ENCODE measurements at regions not wholly inside any gene's neighbourhood (a gene's known extent, or its start where the extent isn't known, plus 50 kb on each side); places are given as distances from the start of the nearest gene placed in this dataset.
A peak's percentile ranks its signal among the peaks of the same experiment; 100 is the strongest.

DNA sequence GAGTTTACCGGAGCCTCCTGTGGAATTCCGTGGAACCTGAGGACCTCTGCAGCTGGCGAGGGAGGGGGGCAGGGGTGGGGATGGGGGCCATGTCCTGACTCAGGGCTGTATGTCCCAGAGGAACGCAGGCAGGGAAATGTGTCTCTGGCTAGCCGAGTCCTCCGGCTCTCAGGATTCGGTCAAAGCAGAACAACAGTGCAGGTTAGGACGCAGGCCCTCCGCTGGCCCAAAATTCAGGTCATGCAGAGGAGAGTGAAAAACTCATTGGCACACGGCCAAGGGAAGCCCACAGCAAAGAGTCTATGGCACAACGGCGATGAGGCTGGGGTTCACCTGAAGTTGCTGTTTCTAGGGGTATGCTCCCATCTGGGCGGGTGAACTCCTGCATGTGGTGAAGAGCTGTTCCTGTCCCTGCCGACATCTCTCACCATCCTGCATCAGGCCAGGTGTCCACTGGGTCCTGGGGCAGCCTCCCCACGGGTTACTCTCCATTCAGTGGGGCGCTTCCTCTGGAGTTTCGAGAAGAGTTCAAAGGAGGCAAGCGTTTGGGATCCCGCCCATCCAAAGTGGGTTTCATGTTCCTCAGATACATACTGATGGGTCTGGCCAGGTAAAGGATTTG lies 1055.3 kb downstream of the BRD1 start:
- ChIA-PET POLR2A (no interaction called here), CTCF (no interaction called here)
- DNase-seq = no peak

DNA sequence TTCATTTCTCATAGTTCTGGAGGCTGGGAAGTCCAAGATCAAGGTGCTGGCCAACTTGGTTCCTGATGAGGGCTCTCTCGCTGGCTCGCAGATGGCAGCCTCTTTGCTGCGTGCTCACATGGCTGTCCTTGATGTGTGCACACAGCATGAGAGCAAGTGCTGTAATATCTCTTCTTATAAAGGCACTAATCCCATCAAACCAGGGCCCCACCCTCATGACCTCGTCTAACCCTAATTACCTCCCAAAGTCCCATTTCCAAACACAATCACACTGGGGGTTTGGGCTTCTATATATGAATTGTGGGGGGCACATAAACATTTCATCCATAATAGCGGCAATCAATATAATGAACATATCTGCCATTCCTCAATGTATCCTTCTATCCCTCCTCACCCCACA lies 1062.1 kb downstream of the BRD1 start:
- POLR2A ChIA-PET = no interaction called here
- 92% methylated on average over 3 of the region's 5 CpGs for WGBS (ENCODE audit: insufficient coverage)
- CTCF ChIA-PET = interaction anchor here in 1 of 2 donors (0.6 kb wide), 1 partner anchor 964 kb away, joined by 3 read pairs; no protein-coding TSS in a partner anchor

More for the DNA sequence above, 1055.3 kb downstream of the BRD1 start:
- Histone ChIP-seq H3K27ac (ENCODE audit: low read length) (no peak overlapping the region), H3K9me3 (no peaks in the 10 kb centered on the region), H3K4me1 (ENCODE audit: control insufficient read depth in 1 of 2, extremely low read depth in 1 of 2, insufficient read depth in 2 of 2, low read length in 2 of 2) (no peaks in the 10 kb centered on the region), H3K36me3 (ENCODE audit: control insufficient read depth in 2 of 2, extremely low read depth in 1 of 2, insufficient read depth in 1 of 2, low read length in 1 of 2) (no peaks in the 10 kb centered on the region), H3K4me3 (ENCODE audit: control insufficient read depth in 1 of 2, extremely low read depth in 1 of 2, low read length in 1 of 2) (no peak overlapping the region), H3K27me3 (replicated peaks in 1 of 2; ENCODE audit: control insufficient read depth in 2 of 2, extremely low read depth in 1 of 2, insufficient read depth in 2 of 2, low read length in 1 of 2) (peaks cover 0 to 10% of the 10 kb centered on the region in 2 experiments)
- Mint-ChIP-seq H3K4me1 (no peaks in the 10 kb centered on the region), H3K4me3 (no peak overlapping the region), H3K9me3 (peaks cover 7 to 14% (median 13%) of the 10 kb centered on the region in 3 donors), H3K27ac (no peak overlapping the region), H3K27me3 (peaks cover 4 to 21% of the 10 kb centered on the region in 2 donors), H3K36me3 (no peaks in the 10 kb centered on the region)
- WGBS (ENCODE audit: insufficient coverage) = 80% methylated on average over 15 of the region's 19 CpGs
- no peak for ATAC-seq (replicated peaks in 1 of 4)

DNA sequence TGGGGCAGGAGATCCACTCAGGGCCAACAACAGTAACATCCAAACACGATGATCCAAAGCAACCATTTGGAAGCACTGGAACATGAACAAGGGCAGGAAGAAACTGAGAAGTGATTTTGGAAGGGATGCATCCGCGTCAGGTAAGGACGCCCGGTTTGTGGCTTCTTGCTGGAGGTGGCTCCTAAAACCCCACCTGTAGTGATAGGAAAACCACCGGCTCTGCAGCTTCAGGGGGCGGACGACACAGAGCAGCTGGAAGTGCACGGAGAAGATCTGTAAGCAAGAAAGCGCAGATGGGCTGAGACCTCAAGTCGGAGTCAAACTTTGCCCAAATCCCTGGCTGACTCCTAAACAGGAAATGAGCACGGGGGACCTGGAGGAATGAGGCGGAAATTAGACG lies 1066.1 kb downstream of the BRD1 start:
- peaks cover 0 to 10% (median 9%) of the 10 kb centered on the region in 3 donors for H3K9me3 Mint-ChIP-seq
- H3K27me3 ChIP-seq (replicated peaks in 1 of 2; ENCODE audit: control insufficient read depth in 2 of 2, extremely low read depth in 1 of 2, insufficient read depth in 2 of 2, low read length in 1 of 2) = peaks cover 0 to 22% of the 10 kb centered on the region in 2 experiments
- no peaks in the 10 kb centered on the region for H3K36me3 Mint-ChIP-seq
- H3K36me3 ChIP-seq (ENCODE audit: control insufficient read depth in 2 of 2, extremely low read depth in 1 of 2, insufficient read depth in 1 of 2, low read length in 1 of 2) = no peaks in the 10 kb centered on the region
- no peak overlapping the region for H3K4me3 Mint-ChIP-seq
- H3K9me3 ChIP-seq = no peaks in the 10 kb centered on the region
- peaks cover 7 to 9% of the 10 kb centered on the region in 2 donors for H3K27me3 Mint-ChIP-seq
- DNase-seq (peak in 1 of 35 experiments; percentile 9), ATAC-seq (replicated peaks in 1 of 4) (no peak)
- CTCF ChIA-PET = no interaction called here
- H3K4me1 Mint-ChIP-seq = no peaks in the 10 kb centered on the region
- 89% methylated on average over 12 of the region's 14 CpGs for WGBS (ENCODE audit: insufficient coverage)
- POLR2A ChIA-PET = no interaction called here
- H3K4me3 ChIP-seq (ENCODE audit: control insufficient read depth in 1 of 2, extremely low read depth in 1 of 2, low read length in 1 of 2) = no peak overlapping the region
- no peak overlapping the region for H3K27ac Mint-ChIP-seq
- H3K27ac ChIP-seq (ENCODE audit: low read length) = no peak overlapping the region
- H3K4me1 ChIP-seq (ENCODE audit: control insufficient read depth in 1 of 2, extremely low read depth in 1 of 2, insufficient read depth in 2 of 2, low read length in 2 of 2) = no peaks in the 10 kb centered on the region

More for the DNA sequence above, 1062.1 kb downstream of the BRD1 start:
- H3K27me3 ChIP-seq (replicated peaks in 1 of 2; ENCODE audit: control insufficient read depth in 2 of 2, extremely low read depth in 1 of 2, insufficient read depth in 2 of 2, low read length in 1 of 2) = peaks cover 0 to 4% of the 10 kb centered on the region in 2 experiments
- H3K36me3 ChIP-seq (ENCODE audit: control insufficient read depth in 2 of 2, extremely low read depth in 1 of 2, insufficient read depth in 1 of 2, low read length in 1 of 2) = no peaks in the 10 kb centered on the region
- no peak overlapping the region for H3K4me3 Mint-ChIP-seq
- H3K27ac ChIP-seq (ENCODE audit: low read length) = no peak overlapping the region
- no peak for ATAC-seq (replicated peaks in 1 of 4)
- peaks cover 11 to 18% (median 16%) of the 10 kb centered on the region in 3 donors for H3K9me3 Mint-ChIP-seq
- H3K27me3 Mint-ChIP-seq = peaks cover 0 to under 1% of the 10 kb centered on the region in 2 donors
- no peaks in the 10 kb centered on the region for H3K4me1 ChIP-seq (ENCODE audit: control insufficient read depth in 1 of 2, extremely low read depth in 1 of 2, insufficient read depth in 2 of 2, low read length in 2 of 2)
- H3K36me3 Mint-ChIP-seq = no peaks in the 10 kb centered on the region
- no peak overlapping the region for H3K27ac Mint-ChIP-seq
- no peaks in the 10 kb centered on the region for H3K9me3 ChIP-seq
- no peaks in the 10 kb centered on the region for H3K4me1 Mint-ChIP-seq
- no peak overlapping the region for H3K4me3 ChIP-seq (ENCODE audit: control insufficient read depth in 1 of 2, extremely low read depth in 1 of 2, low read length in 1 of 2)
- no peak for DNase-seq

DNA sequence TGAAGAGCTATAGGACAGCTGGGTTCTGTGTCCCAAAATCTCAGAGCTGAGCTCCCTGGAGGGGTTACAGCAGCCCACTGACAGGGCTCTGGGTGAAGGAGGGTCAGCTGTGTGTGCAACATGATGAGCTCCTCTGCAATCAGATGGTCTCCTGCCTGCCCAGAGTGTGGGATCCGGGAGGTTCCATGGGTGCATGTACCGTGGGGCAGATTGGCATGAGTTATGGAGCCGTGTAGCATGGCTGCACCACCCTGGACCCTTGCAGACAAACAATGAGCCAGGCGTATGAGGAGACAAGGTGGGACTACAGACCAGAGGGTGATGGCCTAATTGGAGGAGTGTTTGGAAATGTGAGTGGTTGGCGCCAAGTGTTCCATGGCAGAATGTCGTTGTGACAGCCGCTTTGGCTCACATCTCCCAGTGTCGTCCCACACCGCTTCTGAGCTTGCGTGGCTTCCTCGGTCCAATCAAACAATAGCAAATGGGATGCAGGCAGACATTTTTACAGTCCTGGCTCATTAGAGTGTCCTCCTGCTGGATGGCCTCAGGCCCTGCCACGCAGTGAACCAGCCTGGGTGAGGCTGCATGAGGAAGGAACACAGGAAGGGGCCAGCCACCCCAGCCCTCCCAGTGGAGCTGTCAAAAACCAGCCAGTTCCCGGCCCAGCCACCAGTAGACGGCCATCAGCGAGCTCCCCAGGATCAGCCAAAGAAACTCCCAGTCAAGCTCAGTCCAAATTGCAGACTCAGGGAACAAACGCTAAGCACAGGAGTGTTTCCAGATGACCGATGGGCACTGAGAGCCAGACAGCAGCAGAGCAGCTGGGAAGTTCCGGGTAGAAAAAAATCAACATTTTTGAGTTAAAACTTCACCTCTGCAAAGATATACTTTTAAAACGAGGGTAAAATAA lies 1066.9 kb downstream of the BRD1 start:
- no peak for ATAC-seq (replicated peaks in 1 of 4)

DNA sequence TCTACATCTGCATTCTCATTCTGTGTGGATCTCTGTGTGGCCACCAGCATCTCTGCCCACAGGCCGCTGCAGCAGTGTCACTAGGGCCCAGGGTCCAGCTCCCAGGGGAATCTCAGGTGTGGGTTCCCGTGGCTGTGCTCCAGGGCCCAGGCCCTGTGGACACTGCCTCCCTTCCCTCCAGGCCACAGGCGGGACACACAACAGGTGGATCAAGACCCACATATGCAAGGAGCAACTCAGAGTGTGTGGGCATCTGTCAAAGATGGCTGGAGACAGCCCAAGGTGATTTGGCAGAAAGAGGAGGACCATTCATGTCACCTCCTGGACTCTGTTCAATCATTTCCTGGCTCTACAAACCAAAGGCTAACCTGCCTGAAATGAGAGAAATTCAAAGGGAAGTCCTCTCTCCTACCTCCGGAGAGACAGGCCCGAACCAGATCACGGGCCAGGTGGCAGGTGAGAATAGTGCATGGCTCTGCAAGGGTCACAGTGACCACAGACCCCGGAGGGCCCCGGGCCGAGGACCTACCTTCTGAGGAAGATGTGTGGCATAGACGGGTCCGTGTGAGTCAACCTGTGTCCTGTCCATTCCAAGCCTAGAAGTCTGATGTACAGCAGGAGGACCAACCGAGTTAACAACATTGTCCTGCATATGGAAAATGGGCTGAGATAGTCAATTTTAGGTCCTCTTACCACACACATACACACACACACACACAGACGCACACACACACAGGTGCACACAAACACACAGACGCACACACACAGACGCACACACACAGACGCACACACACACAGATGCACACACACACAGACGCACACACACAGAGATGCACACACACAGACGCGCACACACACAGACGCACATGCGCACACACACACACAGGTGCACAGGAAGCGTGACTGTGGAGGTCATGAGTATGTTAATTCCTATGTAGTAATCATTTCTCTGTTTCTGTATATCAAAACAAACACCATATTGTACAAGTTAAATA lies 1068.5 kb downstream of the BRD1 start:
- no peaks in the 10 kb centered on the region for H3K4me1 ChIP-seq (ENCODE audit: control insufficient read depth in 1 of 2, extremely low read depth in 1 of 2, insufficient read depth in 2 of 2, low read length in 2 of 2)
- no peaks in the 10 kb centered on the region for H3K36me3 ChIP-seq (ENCODE audit: control insufficient read depth in 2 of 2, extremely low read depth in 1 of 2, insufficient read depth in 1 of 2, low read length in 1 of 2)
- ChIA-PET CTCF (no interaction called here), POLR2A (no interaction called here)
- no peak overlapping the region for H3K4me3 ChIP-seq (ENCODE audit: control insufficient read depth in 1 of 2, extremely low read depth in 1 of 2, low read length in 1 of 2)
- no peak overlapping the region for H3K27ac Mint-ChIP-seq
- H3K27me3 ChIP-seq (replicated peaks in 1 of 2; ENCODE audit: control insufficient read depth in 2 of 2, extremely low read depth in 1 of 2, insufficient read depth in 2 of 2, low read length in 1 of 2) = peaks cover 0 to 42% of the 10 kb centered on the region in 2 experiments
- ATAC-seq (replicated peaks in 1 of 4) = no peak
- no peak overlapping the region for H3K4me3 Mint-ChIP-seq
- H3K9me3 ChIP-seq = no peaks in the 10 kb centered on the region
- 72% methylated on average over 7 of the region's 22 CpGs for WGBS (ENCODE audit: insufficient coverage)
- no peaks in the 10 kb centered on the region for H3K36me3 Mint-ChIP-seq
- no peaks in the 10 kb centered on the region for H3K4me1 Mint-ChIP-seq
- DNase-seq = peak in 3 of 35 experiments; percentile 4 to 19 (median 6)
- no peaks in the 10 kb centered on the region for H3K9me3 Mint-ChIP-seq
- no peak overlapping the region for H3K27ac ChIP-seq (ENCODE audit: low read length)
- peaks cover 14 to 19% of the 10 kb centered on the region in 2 donors for H3K27me3 Mint-ChIP-seq

More for the DNA sequence above, 1066.9 kb downstream of the BRD1 start:
- H3K27me3 Mint-ChIP-seq = peaks cover 14 to 17% of the 10 kb centered on the region in 2 donors
- H3K4me3 ChIP-seq (ENCODE audit: control insufficient read depth in 1 of 2, extremely low read depth in 1 of 2, low read length in 1 of 2) = no peak overlapping the region
- H3K9me3 ChIP-seq = no peaks in the 10 kb centered on the region
- peak in 2 of 35 experiments; percentile 6 to 10 for DNase-seq
- 76% methylated on average over 15 of the region's 19 CpGs for WGBS (ENCODE audit: insufficient coverage)
- H3K4me1 ChIP-seq (ENCODE audit: control insufficient read depth in 1 of 2, extremely low read depth in 1 of 2, insufficient read depth in 2 of 2, low read length in 2 of 2) = no peaks in the 10 kb centered on the region
- H3K27ac Mint-ChIP-seq = no peak overlapping the region
- H3K9me3 Mint-ChIP-seq = peaks cover 0 to 8% (median 7%) of the 10 kb centered on the region in 3 donors
- no peak overlapping the region for H3K27ac ChIP-seq (ENCODE audit: low read length)
- POLR2A ChIA-PET = no interaction called here
- H3K4me3 Mint-ChIP-seq = no peak overlapping the region
- no peaks in the 10 kb centered on the region for H3K36me3 ChIP-seq (ENCODE audit: control insufficient read depth in 2 of 2, extremely low read depth in 1 of 2, insufficient read depth in 1 of 2, low read length in 1 of 2)
- H3K36me3 Mint-ChIP-seq = no peaks in the 10 kb centered on the region
- H3K4me1 Mint-ChIP-seq = no peaks in the 10 kb centered on the region
- peaks cover 0 to 28% of the 10 kb centered on the region in 2 experiments for H3K27me3 ChIP-seq (replicated peaks in 1 of 2; ENCODE audit: control insufficient read depth in 2 of 2, extremely low read depth in 1 of 2, insufficient read depth in 2 of 2, low read length in 1 of 2)
- CTCF ChIA-PET = interaction anchor here in 1 of 2 donors (0.7 kb wide), 1 partner anchor 12 kb away, joined by 4 read pairs; no protein-coding TSS in a partner anchor

Data from T-cell (primary cell).